NOMO-1 treated with dmso at 0.1 percent for 144 hours (cell line): ENCODE measurements at regions not wholly inside any gene's neighbourhood (a gene's known extent, or its start where the extent isn't known, plus 50 kb on each side); places are given as distances from the start of the nearest gene placed in this dataset.
"Not testable (repeated sequence)": the region's sequence is repeated elsewhere in the genome, so short reads cannot be mapped to it uniquely, and the experiment has no call there.

Experiments
- DNase-seq: peaks from one replicate; lab custom pipeline; 2025; ENCODE audit not compliant: unreplicated experiment; lab: John Stamatoyannopoulos, UW

DNA sequence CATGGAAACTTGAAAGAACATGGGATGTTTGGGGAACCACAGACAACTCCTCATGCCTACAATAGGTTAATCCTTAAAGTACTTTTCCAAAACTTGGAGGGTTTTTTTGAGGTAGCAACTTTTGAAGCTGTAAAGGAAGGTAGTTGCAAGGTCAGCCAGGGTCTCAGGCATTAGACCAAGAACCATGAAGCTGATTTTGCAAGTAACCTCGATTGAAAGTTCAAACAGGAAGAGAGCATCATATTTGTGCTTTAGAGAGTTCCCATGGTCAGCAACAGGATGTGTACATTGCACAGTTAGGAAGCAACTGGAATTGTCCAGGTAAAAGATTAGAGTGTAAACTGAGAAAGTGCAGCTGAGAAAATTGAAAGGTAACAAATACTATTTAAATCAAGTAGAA, 199.8 kb upstream of the NR2F2 start:
- no peak for DNase-seq

GRCh38 chr15:96132126-96132525, 198.4 kb upstream of the NR2F2 start:
- DNase-seq: no peak

DNA sequence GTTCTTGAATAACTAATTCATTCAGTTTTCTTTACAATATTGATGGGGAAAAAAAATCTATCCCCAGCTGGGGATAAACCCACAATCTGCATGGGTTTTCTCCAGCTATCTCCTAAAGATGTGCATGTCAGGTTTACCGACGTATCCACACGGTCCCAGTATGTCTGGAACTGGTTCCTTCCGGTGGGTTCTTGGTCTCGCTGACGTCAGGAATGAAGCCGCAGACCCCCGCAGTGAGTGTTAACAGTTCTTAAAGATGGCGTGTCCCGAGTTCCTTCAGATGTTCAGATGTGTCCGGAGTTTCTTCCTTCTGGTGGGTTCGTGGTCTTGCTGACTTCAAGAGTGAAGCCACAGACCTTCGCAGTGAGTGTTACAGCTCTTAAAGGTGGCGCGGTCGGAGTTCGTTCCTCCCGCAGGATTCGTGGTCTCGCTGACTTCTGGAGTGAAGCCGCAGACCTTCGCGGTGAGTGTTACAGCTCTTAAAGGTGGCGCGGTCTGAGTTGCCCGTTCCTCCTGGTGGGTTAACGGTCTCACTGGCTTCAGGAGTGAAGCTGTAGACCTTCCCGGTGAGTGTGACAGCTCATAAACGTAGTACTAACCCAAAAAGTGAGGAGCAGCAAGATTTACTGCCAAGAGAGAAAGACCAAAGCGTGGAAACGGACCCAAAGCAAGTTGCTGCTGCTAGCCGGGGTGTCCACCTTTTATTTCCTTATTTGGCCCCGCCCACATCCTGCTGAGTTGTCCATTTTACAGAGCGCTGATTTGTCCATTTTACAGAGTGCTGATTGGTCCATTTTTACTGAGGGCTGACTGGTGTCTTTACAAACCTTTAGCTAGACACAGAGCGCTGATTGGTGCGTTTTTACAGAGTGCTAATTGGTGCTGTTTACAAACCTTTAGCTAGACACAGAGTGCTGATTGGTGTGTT, 195.1 kb upstream of the NR2F2 start:
- DNase-seq: no peak

DNA sequence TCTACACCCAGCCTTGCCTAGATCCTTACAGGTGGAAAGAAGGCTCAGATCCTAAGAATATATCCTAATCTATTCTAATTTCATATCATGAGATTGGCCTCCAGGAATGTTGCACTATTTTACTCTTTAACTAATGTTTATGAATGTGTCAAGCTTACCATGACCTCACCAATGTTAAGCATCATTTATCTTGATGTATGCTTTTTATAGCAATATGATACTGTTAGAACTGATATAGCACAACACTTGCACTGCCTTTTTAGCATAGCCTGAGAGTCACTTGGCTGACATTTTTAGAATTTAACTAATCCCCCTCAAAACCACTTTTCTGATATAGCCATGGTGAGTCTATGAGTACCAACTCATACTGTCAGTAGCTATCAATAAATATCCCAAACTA, 191.5 kb upstream of the NR2F2 start:
- DNase-seq: no peak

GRCh38 chr15:96142498-96142897, 188.0 kb upstream of the NR2F2 start:
- no peak for DNase-seq

DNA sequence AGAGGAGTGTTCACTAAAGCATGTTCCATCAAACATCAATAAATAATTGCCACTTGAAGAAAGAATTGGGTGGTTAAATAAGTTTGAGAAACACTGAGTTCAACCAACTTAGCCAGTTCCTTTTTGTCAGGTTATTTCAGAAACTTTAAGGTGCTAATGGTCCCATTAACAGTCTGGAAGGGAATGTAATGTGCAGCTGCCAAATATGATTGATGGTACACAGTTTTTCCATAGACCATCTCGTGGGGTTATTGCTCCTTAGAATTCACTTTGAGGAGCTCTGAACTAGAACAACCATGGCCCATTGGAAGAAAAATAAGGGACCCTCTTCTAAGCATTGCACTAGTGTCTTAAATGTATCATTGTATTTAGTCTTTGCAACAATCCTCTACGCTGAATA, 185.8 kb upstream of the NR2F2 start:
- no peak for DNase-seq

GRCh38 chr15:96146726-96147125, 183.8 kb upstream of the NR2F2 start:
- no peak for DNase-seq

GRCh38 chr15:96147267-96147666, 183.2 kb upstream of the NR2F2 start:
- DNase-seq: no peak

- DNase-seq: no peak
Measured at GRCh38 chr15:96150254-96150653, 180.2 kb upstream of the NR2F2 start.

GRCh38 chr15:96151749-96152148, 178.8 kb upstream of the NR2F2 start:
- not testable (repeated sequence) for DNase-seq

DNA sequence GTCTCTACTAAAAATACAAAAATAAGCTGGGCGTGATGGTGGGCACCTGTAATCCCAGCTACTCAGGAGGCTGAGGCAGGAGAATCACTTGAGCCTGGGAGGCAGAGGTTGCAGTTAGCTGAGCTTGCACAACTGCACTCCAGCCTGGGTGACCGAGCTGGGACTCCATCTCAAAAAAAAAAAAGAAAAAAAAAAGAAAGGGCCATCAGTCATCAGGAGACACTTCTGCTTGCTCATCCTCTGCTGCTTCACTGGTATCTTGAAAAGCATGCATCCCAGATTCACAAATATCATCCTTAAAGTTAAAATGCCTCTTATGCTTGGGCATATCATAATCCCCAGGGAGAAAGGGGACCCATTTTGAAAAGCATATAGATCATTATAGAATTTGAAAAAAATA, 176.6 kb upstream of the NR2F2 start:
- DNase-seq: no peak

DNA sequence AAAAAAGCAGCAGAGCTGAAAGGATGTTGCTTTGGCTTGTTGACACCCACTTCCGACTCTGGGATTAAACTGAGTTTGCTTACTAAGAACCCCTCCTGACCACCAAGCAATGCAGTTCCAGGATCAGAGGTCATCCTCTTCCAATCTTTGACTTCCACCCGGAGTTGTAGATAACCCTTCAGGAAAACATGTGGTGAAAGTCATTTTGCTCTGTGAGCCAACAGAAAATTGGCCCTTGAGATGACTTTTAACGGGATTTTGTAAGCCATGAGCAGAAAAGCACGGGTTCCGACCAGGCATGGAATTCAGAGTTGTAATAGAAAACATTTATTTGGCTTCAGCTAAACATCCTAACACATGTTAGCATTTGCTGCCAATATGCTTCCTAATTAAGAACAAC, 171.6 kb upstream of the NR2F2 start:
- DNase-seq: no peak

DNA sequence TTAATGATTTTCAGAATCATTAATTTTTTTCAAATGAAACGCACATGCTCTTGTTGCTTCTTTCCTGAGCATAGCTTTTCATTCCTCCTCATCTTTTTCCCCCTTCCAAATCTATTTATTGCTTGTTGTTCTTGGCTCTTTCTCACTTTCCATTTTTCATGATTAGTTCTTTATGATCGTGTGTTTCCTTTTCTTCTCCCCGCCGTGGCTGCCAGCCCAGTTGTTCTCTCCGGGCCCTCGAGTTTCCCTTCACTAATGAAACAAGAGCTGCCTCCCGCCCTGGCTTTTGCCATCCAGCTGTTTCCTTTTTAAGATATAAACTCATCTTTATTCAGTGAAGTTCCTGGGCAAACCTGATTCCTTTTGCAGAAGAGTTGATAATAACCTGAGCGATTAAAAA, 170.2 kb upstream of the NR2F2 start:
- DNase-seq: no peak

DNA sequence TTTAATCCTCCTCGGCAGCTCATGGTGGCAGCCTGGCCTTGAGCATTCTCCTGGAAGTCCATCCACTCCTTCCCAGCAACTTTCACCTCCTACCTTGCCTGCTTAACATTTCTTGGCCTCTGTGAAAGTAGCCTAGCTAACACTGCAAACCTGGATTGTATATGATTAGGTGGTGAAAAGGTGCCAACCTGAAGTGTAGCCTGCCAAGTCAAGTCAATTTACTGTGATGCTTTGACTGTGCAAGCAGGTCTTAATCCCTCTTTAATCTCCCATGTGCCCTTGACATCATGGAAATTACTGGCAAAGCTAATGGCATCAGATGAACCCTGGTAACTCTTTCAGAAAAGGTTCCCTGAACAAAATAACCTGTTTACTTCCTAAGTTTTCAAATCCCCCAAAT, 169.7 kb upstream of the NR2F2 start:
- no peak for DNase-seq

GRCh38 chr15:96162322-96162721, 168.2 kb upstream of the NR2F2 start:
- DNase-seq: no peak

DNA sequence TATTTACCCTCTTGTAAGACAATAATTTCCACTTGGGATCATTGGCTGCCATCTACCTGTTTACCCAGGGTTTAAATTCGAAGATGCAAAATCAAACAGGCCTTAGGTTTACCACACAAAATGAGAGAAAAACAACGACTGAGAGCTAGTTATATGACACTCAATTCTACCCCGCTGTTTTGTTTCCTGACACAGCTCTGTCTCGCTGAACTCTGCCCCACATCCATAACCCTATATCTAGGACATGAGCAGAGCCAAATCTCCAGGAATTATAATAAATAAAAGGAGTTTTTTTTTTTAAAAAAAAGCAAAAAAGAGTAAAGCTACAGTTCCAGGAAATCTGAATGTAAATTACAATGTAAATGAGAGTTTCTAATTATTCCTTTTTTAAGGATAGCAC, 165.4 kb upstream of the NR2F2 start:
- DNase-seq: no peak

DNA sequence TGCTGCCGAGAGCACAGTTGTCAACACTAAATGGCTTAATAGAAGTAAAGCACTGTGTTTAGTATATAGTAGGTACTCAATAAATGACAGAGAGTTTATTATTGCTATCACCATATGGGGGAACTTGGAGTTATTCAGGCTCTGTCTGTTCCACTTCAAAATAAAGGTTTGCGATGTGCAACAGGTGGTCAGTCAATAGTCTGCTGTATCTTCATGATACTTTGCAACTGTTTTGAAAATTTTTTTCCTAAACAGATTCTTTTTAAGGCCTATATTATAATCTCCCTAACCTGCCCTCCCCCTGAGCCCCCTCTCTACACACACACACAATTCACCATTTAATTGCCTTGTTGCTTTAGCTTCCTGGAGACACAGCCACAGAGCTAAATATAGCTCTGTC, 164.7 kb upstream of the NR2F2 start:
- no peak for DNase-seq

GRCh38 chr15:96166223-96167200, 164.0 kb upstream of the NR2F2 start:
- no peak for DNase-seq

DNA sequence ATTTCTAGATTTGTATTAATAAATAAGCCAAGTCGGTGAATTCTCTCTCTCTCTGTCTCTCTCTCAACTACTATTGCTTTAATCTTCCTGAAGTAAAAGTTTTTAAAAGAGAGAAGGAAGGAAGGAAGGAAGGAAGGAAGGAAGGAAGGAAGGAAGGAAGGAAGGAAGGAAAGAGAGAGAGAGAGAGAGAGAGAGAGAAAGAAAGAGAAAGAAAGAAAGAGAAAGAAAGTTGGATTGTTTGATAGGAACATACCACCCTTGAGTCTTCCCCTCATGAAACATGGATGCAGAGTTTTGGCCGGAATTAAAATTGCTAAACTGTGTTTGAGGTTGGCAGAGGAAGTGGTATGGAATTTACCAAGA, 159.9 kb upstream of the NR2F2 start:
- DNase-seq: not testable (repeated sequence)

DNA sequence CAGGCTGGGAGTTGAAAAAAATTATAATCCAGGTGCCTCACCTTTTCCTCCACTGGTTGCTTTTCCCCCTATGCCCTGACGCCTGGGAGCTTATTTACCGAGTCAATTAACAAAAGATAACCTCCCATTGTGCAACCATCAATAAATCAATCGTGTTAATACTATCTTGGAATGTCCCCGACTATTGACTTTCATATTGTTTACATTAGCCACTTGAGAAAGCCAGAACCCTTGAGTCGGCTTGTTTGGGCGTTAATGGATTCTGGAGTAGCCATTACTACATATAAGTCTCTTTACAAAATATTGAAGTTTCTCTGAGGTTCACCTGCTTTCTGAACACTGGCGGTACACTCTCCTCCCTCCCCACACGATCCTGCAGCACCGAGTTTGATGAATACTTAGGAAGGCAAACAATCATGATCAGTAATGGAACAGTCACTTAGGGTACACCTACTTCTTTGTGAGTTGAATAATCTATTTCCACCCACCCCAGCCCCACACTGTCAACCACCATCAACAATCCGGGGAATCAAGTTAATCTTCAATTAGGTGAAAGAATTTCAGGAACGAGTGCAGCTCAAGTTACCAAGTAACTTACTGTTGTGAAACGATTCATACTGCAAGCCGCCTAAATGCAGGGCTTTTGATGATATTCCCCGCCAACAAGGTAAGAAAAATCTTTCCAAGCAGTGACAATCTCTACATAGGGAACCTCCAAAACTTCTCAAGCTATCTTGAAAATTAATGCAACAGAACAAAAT, 159.3 kb upstream of the NR2F2 start:
- no peak for DNase-seq

DNA sequence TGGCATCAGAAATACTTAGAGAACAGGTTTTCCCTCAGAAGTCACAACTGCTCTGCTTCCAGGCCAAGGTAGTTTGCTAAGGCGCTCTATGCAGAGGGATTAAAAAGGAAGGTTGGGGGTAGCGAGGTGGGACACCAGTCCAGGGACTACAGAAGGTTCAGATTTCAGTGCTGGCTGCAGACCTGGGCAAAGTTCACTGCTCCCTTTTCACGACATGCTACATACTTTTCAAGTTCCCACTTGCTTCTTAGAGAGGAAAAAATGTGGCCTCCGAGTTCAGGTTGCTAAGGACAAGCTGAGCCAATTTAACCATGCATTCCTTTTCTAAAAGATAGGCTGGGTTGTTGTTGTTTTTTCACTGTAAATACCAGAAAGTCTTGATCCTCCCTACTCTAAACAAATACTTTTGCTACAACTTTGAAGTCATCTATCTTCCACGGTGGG, 158.6 kb upstream of the NR2F2 start:
- no peak for DNase-seq
